Neural progenitor cell (in vitro differentiated cells): ENCODE measurements at regions not wholly inside any gene's neighbourhood (a gene's known extent, or its start where the extent isn't known, plus 50 kb on each side); places are given as distances from the start of the nearest gene placed in this dataset.

Experiments
- DNase-seq: peaks from one replicate; pipeline ENCODE4 v3.0.0-alpha.2; 2016; ENCODE audit warnings: low spot score
- H2AFZ ChIP-seq: fragments of 200-600 bp; sonication (generic); replicated peaks from 2 replicates; pipeline ENCODE4 v1.6.1; 2016; ENCODE audit warnings: antibody characterized with exemption
- H3F3A ChIP-seq: fragments of 200-600 bp; sonication (generic); 2 replicates; pipeline ENCODE4 v1.6.1; 2016; ENCODE audit warnings: antibody characterized with exemption, low read depth
- H3K27ac ChIP-seq: fragments of 200-600 bp; sonication (generic); 2 replicates; pipeline ENCODE4 v1.5.1; 2016; ENCODE audit warnings: mild to moderate bottlenecking
- H3K27me3 ChIP-seq: fragments of 200-600 bp; sonication (generic); 2 replicates; pipeline ENCODE4 v1.6.1; 2016; ENCODE audit warnings: mild to moderate bottlenecking, moderate library complexity
- H3K36me3 ChIP-seq: fragments of 200-600 bp; sonication (generic); 2 replicates; pipeline ENCODE4 v1.5.1; 2016
- H3K4me1 ChIP-seq: fragments of 200-600 bp; sonication (generic); 2 replicates; pipeline ENCODE4 v1.6.1; 2016; ENCODE audit warnings: mixed run types
- H3K4me2 ChIP-seq: fragments of 200-600 bp; sonication (generic); 2 replicates; pipeline ENCODE4 v1.6.1; 2016
- H3K4me3 ChIP-seq: fragments of 200-600 bp; sonication (generic); 2 replicates; pipeline ENCODE4 v1.5.1; 2016
- H3K79me2 ChIP-seq: fragments of 200-600 bp; sonication (generic); 2 replicates; pipeline ENCODE4 v1.6.1; 2016; ENCODE audit warnings: low read depth
- H3K9ac ChIP-seq: fragments of 200-600 bp; sonication (generic); 2 replicates; pipeline ENCODE4 v1.6.1; 2016
- H3K9me3 ChIP-seq: fragments of 200-600 bp; sonication (generic); 2 replicates; pipeline ENCODE4 v1.5.1; 2016; ENCODE audit warnings: low read depth
- H4K20me1 ChIP-seq: fragments of 200-600 bp; sonication (generic); 2 replicates; pipeline ENCODE4 v1.6.1; 2016; ENCODE audit warnings: low read depth
- H3K27ac Mint-ChIP-seq: 3 replicates; pipeline ENCODE4 v1.8.0; 2021; ENCODE audit warnings: mixed read lengths
- H3K27me3 Mint-ChIP-seq: 2 replicates; pipeline ENCODE4 v1.8.0; 2022; ENCODE audit warnings: low read depth, mild to moderate bottlenecking, inconsistent platforms, moderate library complexity, mixed read lengths; ENCODE audit not compliant: insufficient read depth
- H3K36me3 Mint-ChIP-seq: 3 replicates; pipeline ENCODE4 v1.8.0; 2021; ENCODE audit warnings: mixed read lengths
- H3K4me1 Mint-ChIP-seq: 3 replicates; pipeline ENCODE4 v1.8.0; 2021; ENCODE audit warnings: mixed read lengths
- H3K4me3 Mint-ChIP-seq: 3 replicates; pipeline ENCODE4 v1.8.0; 2021; ENCODE audit warnings: mild to moderate bottlenecking, moderate library complexity, mixed read lengths
- H3K9me3 Mint-ChIP-seq: 3 replicates; pipeline ENCODE4 v1.8.0; 2020; ENCODE audit warnings: mixed read lengths
- CTCF ChIP-seq: fragments of 200-600 bp; sonication (generic); IDR thresholded peaks from 2 replicates; pipeline ENCODE4 v1.5.1; 2017; ENCODE audit warnings: antibody characterized with exemption, mild to moderate bottlenecking
- EZH2 ChIP-seq: fragments of 200-600 bp; sonication (generic); IDR thresholded peaks from 2 replicates; pipeline ENCODE4 v1.6.1; 2017; ENCODE audit warnings: antibody characterized with exemption, mild to moderate bottlenecking, moderate library complexity
- EZH2phosphoT487 ChIP-seq: fragments of 200-600 bp; sonication (generic); IDR thresholded peaks from 2 replicates; pipeline ENCODE4 v1.6.1; 2017; ENCODE audit warnings: antibody characterized with exemption

DNA sequence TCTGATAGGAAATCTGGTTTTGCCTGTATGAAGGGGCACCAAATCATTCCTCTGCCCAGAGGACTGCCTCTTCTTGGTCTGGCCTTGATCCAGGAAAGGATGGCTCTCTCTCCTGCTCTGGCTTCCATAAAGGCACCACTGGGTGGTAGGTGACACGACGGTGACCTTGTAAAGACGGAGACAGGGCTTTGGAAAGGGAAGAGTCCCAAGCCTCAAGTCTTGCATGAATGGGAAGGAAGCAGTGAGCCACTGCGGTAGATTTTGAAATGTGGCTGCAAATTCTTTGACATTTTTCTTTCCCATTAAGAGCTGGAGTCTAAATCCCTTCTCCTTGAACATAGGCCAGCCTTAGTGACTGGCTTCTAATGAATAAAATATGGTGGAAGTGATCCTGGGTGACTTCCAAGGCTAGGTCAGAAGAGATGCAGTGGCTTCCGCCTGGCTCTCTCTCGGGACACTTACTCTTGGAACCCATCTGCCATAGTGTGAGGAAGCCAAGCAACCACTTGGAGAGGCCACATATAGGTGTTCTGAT is 347.4 kb downstream of the BCOR start:
- Histone ChIP-seq H3F3A (no peaks in the 10 kb centered on the region), H2AFZ (no peak overlapping the region)
- peaks cover 19% of the 10 kb centered on the region for H3K9me3 Mint-ChIP-seq

GRCh38 chrX:39750848-39751247 is 346.9 kb downstream of the BCOR start:
- no peak for DNase-seq
- no peak overlapping the region for H3K4me2 ChIP-seq
- Mint-ChIP-seq H3K36me3 (no peaks in the 10 kb centered on the region), H3K27ac (no peak overlapping the region), H3K4me1 (peaks cover 14% of the 10 kb centered on the region), H3K4me3 (no peak overlapping the region), H3K27me3 (peaks cover 3% of the 10 kb centered on the region), H3K9me3 (peaks cover 19% of the 10 kb centered on the region)
- H3K27me3 ChIP-seq, result no peaks in the 10 kb centered on the region
- TF ChIP-seq CTCF (no peak), EZH2 (no peak), EZH2phosphoT487 (no peak)
- H3K9ac ChIP-seq, result no peak overlapping the region
- H3F3A ChIP-seq, result no peaks in the 10 kb centered on the region
- H3K9me3 ChIP-seq, result no peaks in the 10 kb centered on the region
- H3K4me3 ChIP-seq, result no peak overlapping the region
- H2AFZ ChIP-seq, result no peak overlapping the region
- no peaks in the 10 kb centered on the region for H4K20me1 ChIP-seq
- no peak overlapping the region for H3K27ac ChIP-seq
- no peaks in the 10 kb centered on the region for H3K79me2 ChIP-seq
- H3K36me3 ChIP-seq, result no peaks in the 10 kb centered on the region
- H3K4me1 ChIP-seq, result peaks cover 6% of the 10 kb centered on the region

More for the DNA sequence above, 347.4 kb downstream of the BCOR start:
- H3K4me3 Mint-ChIP-seq, result no peak overlapping the region
- H3K36me3 Mint-ChIP-seq, result no peaks in the 10 kb centered on the region
- Histone ChIP-seq H3K4me2 (no peak overlapping the region), H4K20me1 (no peaks in the 10 kb centered on the region), H3K9me3 (no peaks in the 10 kb centered on the region), H3K27ac (no peak overlapping the region), H3K79me2 (no peaks in the 10 kb centered on the region), H3K36me3 (no peaks in the 10 kb centered on the region), H3K4me1 (peaks cover 4% of the 10 kb centered on the region), H3K9ac (no peak overlapping the region), H3K27me3 (no peaks in the 10 kb centered on the region), H3K4me3 (no peak overlapping the region)
- DNase-seq, result no peak
- H3K27ac Mint-ChIP-seq, result no peak overlapping the region
- H3K4me1 Mint-ChIP-seq, result peaks cover 9% of the 10 kb centered on the region
- H3K27me3 Mint-ChIP-seq, result peaks cover 3% of the 10 kb centered on the region
- no peak for TF ChIP-seq CTCF
- no peak for TF ChIP-seq EZH2
- TF ChIP-seq EZH2phosphoT487, result no peak

- no peak overlapping the region for H3K9ac ChIP-seq
- H3K79me2 ChIP-seq, result no peaks in the 10 kb centered on the region
- no peaks in the 10 kb centered on the region for H3K36me3 ChIP-seq
- Mint-ChIP-seq H3K4me3 (no peak overlapping the region), H3K36me3 (no peaks in the 10 kb centered on the region), H3K27ac (no peak overlapping the region), H3K4me1 (peaks cover 22% of the 10 kb centered on the region), H3K27me3 (peaks cover 10% of the 10 kb centered on the region), H3K9me3 (peaks cover 19% of the 10 kb centered on the region)
- no peak overlapping the region for H3K27ac ChIP-seq
- H3F3A ChIP-seq, result no peaks in the 10 kb centered on the region
- no peak overlapping the region for H3K4me3 ChIP-seq
- H3K4me1 ChIP-seq, result peaks cover 10% of the 10 kb centered on the region
- H3K4me2 ChIP-seq, result no peak overlapping the region
- no peak for DNase-seq
- no peak overlapping the region for H2AFZ ChIP-seq
- TF ChIP-seq EZH2phosphoT487, result no peak
- TF ChIP-seq CTCF, result no peak
- TF ChIP-seq EZH2, result no peak
- no peaks in the 10 kb centered on the region for H3K9me3 ChIP-seq
- no peaks in the 10 kb centered on the region for H3K27me3 ChIP-seq
- no peaks in the 10 kb centered on the region for H4K20me1 ChIP-seq
Observed at GRCh38 chrX:39752815-39753214, 344.9 kb downstream of the BCOR start.
